SK-N-SH treated with all-trans-retinoic acid at 6 μM for 48 hours (cell line): ENCODE measurements at regions not wholly inside any gene's neighbourhood (a gene's known extent, or its start where the extent isn't known, plus 50 kb on each side); places are given as distances from the start of the nearest gene placed in this dataset.

ENCODE experiments used
- ATAC-seq: fragments of 200-7000 bp; cut with Tn5 transposase; 3 replicates; pipeline ENCODE4 v1.9.1; 2020; ENCODE audit warnings: mild to moderate bottlenecking, moderate library complexity
- ARNTL ChIP-seq: fragments of 450-650 bp; formaldehyde crosslinking; IDR thresholded peaks from 2 replicates; pipeline ENCODE4 v1.5.0; 2020; ENCODE audit warnings: low read depth, mild to moderate bottlenecking, moderate library complexity, borderline replicate concordance
- CREB5 ChIP-seq: fragments of 250-450 bp; sonication (Bioruptor Pico); IDR thresholded peaks from 2 replicates; pipeline ENCODE4 v1.5.1; 2020; ENCODE audit warnings: low read depth, mild to moderate bottlenecking, moderate library complexity
- CSDC2 ChIP-seq: fragments of 250-450 bp; sonication (Bioruptor Pico); IDR thresholded peaks from 2 replicates; pipeline ENCODE4 v1.5.0; 2020; ENCODE audit warnings: mild to moderate bottlenecking, moderate library complexity
- ESRRG ChIP-seq: fragments of 250-450 bp; sonication (Bioruptor Pico); IDR thresholded peaks from 2 replicates; pipeline ENCODE4 v1.6.1; 2021; ENCODE audit warnings: mild to moderate bottlenecking
- ISL1 ChIP-seq: fragments of 250-450 bp; sonication (Bioruptor Pico); IDR thresholded peaks from 2 replicates; pipeline ENCODE4 v2.1.2; 2022; ENCODE audit warnings: mild to moderate bottlenecking, moderate library complexity
- POU6F1 ChIP-seq: fragments of 250-450 bp; sonication (Bioruptor Pico); IDR thresholded peaks from 2 replicates; pipeline ENCODE4 v1.8.0; 2021; ENCODE audit warnings: low read depth, mild to moderate bottlenecking, moderate library complexity, borderline replicate concordance
- PPARA ChIP-seq: fragments of 250-450 bp; sonication (Bioruptor Pico); IDR thresholded peaks from 2 replicates; pipeline ENCODE4 v1.5.0; 2020; ENCODE audit warnings: mild to moderate bottlenecking, borderline replicate concordance
- RARB ChIP-seq: fragments of 250-450 bp; sonication (Bioruptor Pico); IDR thresholded peaks from 2 replicates; pipeline ENCODE4 v1.8.0; 2021; ENCODE audit warnings: mild to moderate bottlenecking, moderate library complexity
- SNAI2 ChIP-seq: fragments of 250-450 bp; sonication (Bioruptor Pico); IDR thresholded peaks from 2 replicates; pipeline ENCODE4 v1.5.0; 2020; ENCODE audit warnings: mild to moderate bottlenecking, moderate library complexity
- TCF4 ChIP-seq: fragments of 250-450 bp; sonication (Bioruptor Pico); IDR thresholded peaks from 2 replicates; pipeline ENCODE4 v1.8.0; 2021; ENCODE audit warnings: mild to moderate bottlenecking, moderate library complexity, borderline replicate concordance
- TOX ChIP-seq: fragments of 250-450 bp; sonication (Bioruptor Pico); IDR thresholded peaks from 2 replicates; pipeline ENCODE4 v1.8.0; 2021; ENCODE audit warnings: mild to moderate bottlenecking, moderate library complexity, borderline replicate concordance
- TSHZ2 ChIP-seq: fragments of 250-450 bp; sonication (Bioruptor Pico); IDR thresholded peaks from 2 replicates; pipeline ENCODE4 v1.5.0; 2020; ENCODE audit warnings: mild to moderate bottlenecking, moderate library complexity
- ZC3H10 ChIP-seq: fragments of 250-450 bp; sonication (Bioruptor Pico); IDR thresholded peaks from 2 replicates; pipeline ENCODE4 v1.5.1; 2021; ENCODE audit warnings: mild to moderate bottlenecking, moderate library complexity
- ZFP3 ChIP-seq: fragments of 250-450 bp; sonication (Bioruptor Pico); IDR thresholded peaks from 2 replicates; pipeline ENCODE4 v1.5.0; 2020; ENCODE audit warnings: mild to moderate bottlenecking, moderate library complexity
- ZFP30 ChIP-seq: fragments of 450-650 bp; formaldehyde crosslinking; IDR thresholded peaks from 2 replicates; pipeline ENCODE4 v1.5.0; 2022; ENCODE audit warnings: mild to moderate bottlenecking, moderate library complexity
- ZNF565 ChIP-seq: fragments of 450-650 bp; formaldehyde crosslinking; conservative IDR thresholded peaks from 2 replicates; pipeline ENCODE4 v1.5.0; 2020; ENCODE audit warnings: low read depth, mild to moderate bottlenecking, moderate library complexity
- ZNF70 ChIP-seq: fragments of 450-650 bp; formaldehyde crosslinking; IDR thresholded peaks from 2 replicates; pipeline ENCODE4 v1.5.0; 2020; ENCODE audit warnings: mild to moderate bottlenecking, moderate library complexity
- ZNF8 ChIP-seq: fragments of 450-650 bp; formaldehyde crosslinking; IDR thresholded peaks from 2 replicates; pipeline ENCODE4 v1.5.0; 2020; ENCODE audit warnings: mild to moderate bottlenecking, moderate library complexity

- TF ChIP-seq SNAI2, result no peak
- no peak for TF ChIP-seq ZNF565 (CRISPR knock-in tag)
- TF ChIP-seq TSHZ2, result no peak
- TF ChIP-seq PPARA (CRISPR knock-in tag), result no peak
- TF ChIP-seq CSDC2 (CRISPR knock-in tag), result no peak
- no peak for TF ChIP-seq ZNF70
- no peak for TF ChIP-seq ZFP30 (CRISPR knock-in tag)
- no peak for TF ChIP-seq ZNF8 (CRISPR knock-in tag)
- TF ChIP-seq ISL1 (CRISPR knock-in tag), result no peak
- no peak for TF ChIP-seq ZFP3 (CRISPR knock-in tag)
- TF ChIP-seq RARB (CRISPR knock-in tag), result no peak
- TF ChIP-seq TOX (CRISPR knock-in tag), result no peak
- ATAC-seq, result no peak
Measured at GRCh38 chr16:49049191-49049590, 232.4 kb downstream of the CBLN1 start.

GRCh38 chr16:49048557-49048956 is 233.1 kb downstream of the CBLN1 start:
- TF ChIP-seq TSHZ2 (no peak), TCF4 (CRISPR knock-in tag) (no peak), PPARA (CRISPR knock-in tag) (no peak), ZFP3 (CRISPR knock-in tag) (no peak), ZNF8 (CRISPR knock-in tag) (no peak), CREB5 (no peak), CSDC2 (CRISPR knock-in tag) (no peak), ZFP30 (CRISPR knock-in tag) (no peak)

GRCh38 chr16:49036126-49036525 is 245.5 kb downstream of the CBLN1 start:
- ATAC-seq, result no peak
- TF ChIP-seq SNAI2 (no peak), ZNF70 (no peak), ARNTL (no peak), ZFP3 (CRISPR knock-in tag) (no peak), TCF4 (CRISPR knock-in tag) (no peak), POU6F1 (no peak), ESRRG (CRISPR knock-in tag) (no peak)

More at GRCh38 chr16:49048557-49048956, 233.1 kb downstream of the CBLN1 start:
- ATAC-seq, result no peak

- TF ChIP-seq TSHZ2, result no peak
- TF ChIP-seq TCF4 (CRISPR knock-in tag), result no peak
- no peak for TF ChIP-seq SNAI2
- no peak for TF ChIP-seq ZC3H10 (CRISPR knock-in tag)
- no peak for TF ChIP-seq RARB (CRISPR knock-in tag)
- ATAC-seq, result no peak
Measured at GRCh38 chr16:49027420-49027819, 254.2 kb downstream of the CBLN1 start.
